ENCODE measurements at regions not wholly inside any gene's neighbourhood (a gene's known extent, or its start where the extent isn't known, plus 50 kb on each side); places are given as distances from the start of the nearest gene placed in this dataset.

- Histone ChIP-seq H3K79me2 (ENCODE audit: insufficient read depth, low read length) (no peaks in the 10 kb centered on the region), H2AFZ (ENCODE audit: insufficient read depth, low read depth, low read length, poor library complexity, severe bottlenecking) (no peak overlapping the region), H3K27me3 (ENCODE audit: control insufficient read depth in 2 of 2, insufficient read depth in 2 of 2, low read length in 2 of 2) (no peaks in the 10 kb centered on the region), H3K4me2 (replicated peaks; ENCODE audit: extremely low read depth, low read length, poor library complexity, severe bottlenecking) (no peak overlapping the region), H3K36me3 (replicated peaks in 1 of 2; ENCODE audit: control insufficient read depth in 1 of 2, insufficient read depth in 2 of 2, low read length in 2 of 2) (no peaks in the 10 kb centered on the region), H3K4me1 (ENCODE audit: control insufficient read depth in 1 of 2, insufficient read depth in 2 of 2, low read length in 2 of 2) (no peaks in the 10 kb centered on the region), H3K27ac (ENCODE audit: low read depth in 1 of 2, low read length in 2 of 2) (no peak overlapping the region), H3K4me3 (replicated peaks in 1 of 3; ENCODE audit: low read depth in 2 of 3, low read length in 3 of 3) (no peak overlapping the region), H3K9me3 (replicated peaks in 1 of 2; ENCODE audit: control insufficient read depth in 1 of 2, insufficient read depth in 1 of 2, low read length in 2 of 2) (no peaks in the 10 kb centered on the region), H3K9ac (ENCODE audit: insufficient read depth, low read length, poor library complexity, severe bottlenecking) (no peak overlapping the region), H4K20me1 (ENCODE audit: insufficient read depth, low read length) (no peaks in the 10 kb centered on the region)
- intact Hi-C loops (cut with micrococcal nuclease): no loop called here
- 86% methylated on average over 6 of the region's 10 CpGs for WGBS (ENCODE audit: insufficient coverage)
- H3K36me3 Mint-ChIP-seq: peaks cover 0 to 4% of the 10 kb centered on the region in 2 donors
- H3K4me3 Mint-ChIP-seq: no peak overlapping the region
- H3K27ac Mint-ChIP-seq: no peak overlapping the region
- no peak for DNase-seq
- H3K27me3 Mint-ChIP-seq (ENCODE audit: low read depth in 3 of 3): peaks cover 4 to 15% (median 14%) of the 10 kb centered on the region in 3 donors
- peaks cover 0 to 18% (median 0%) of the 10 kb centered on the region in 7 donors for H3K9me3 Mint-ChIP-seq
- H3K4me1 Mint-ChIP-seq: peaks cover 2% of the 10 kb centered on the region
- no peak for TF ChIP-seq CTCF (IDR thresholded peaks at IDR 0.05)
These were observed 113.7 kb downstream of the RNASET2 start for GRCh38 chr6:166842607-166843006.

DNA sequence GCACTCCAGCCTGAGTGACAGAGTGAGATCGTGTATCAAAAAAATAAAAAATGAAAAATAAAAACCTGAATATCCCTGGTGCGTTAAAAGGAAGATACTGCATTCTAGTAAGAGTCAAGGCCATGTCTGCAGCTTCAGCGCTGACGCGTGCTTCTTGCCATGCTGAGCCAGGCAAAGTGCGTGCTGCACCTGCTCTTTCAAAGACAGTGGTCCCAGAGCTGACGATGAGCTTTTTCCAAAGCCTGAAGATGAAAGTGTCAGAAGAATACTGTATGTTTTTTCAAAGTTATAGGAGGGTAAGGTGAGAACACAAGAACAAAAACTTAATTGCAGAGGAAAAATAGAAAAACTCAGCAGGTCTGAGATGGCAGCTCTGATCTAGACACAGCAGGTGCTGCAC is 115.1 kb downstream of the RNASET2 start:
- peaks cover 0 to 15% (median 4%) of the 10 kb centered on the region in 7 donors for H3K9me3 Mint-ChIP-seq
- H3K27me3 Mint-ChIP-seq (ENCODE audit: low read depth in 3 of 3): peaks cover 4 to 15% (median 14%) of the 10 kb centered on the region in 3 donors
- H3K36me3 ChIP-seq (replicated peaks in 1 of 2; ENCODE audit: control insufficient read depth in 1 of 2, insufficient read depth in 2 of 2, low read length in 2 of 2): no peaks in the 10 kb centered on the region
- no peak overlapping the region for H3K27ac ChIP-seq (ENCODE audit: low read depth in 1 of 2, low read length in 2 of 2)
- no peak overlapping the region for H2AFZ ChIP-seq (ENCODE audit: insufficient read depth, low read depth, low read length, poor library complexity, severe bottlenecking)
- TF ChIP-seq CTCF (IDR thresholded peaks at IDR 0.05): no peak
- H3K4me3 ChIP-seq (replicated peaks in 1 of 3; ENCODE audit: low read depth in 2 of 3, low read length in 3 of 3): no peak overlapping the region
- peaks cover 0 to 4% of the 10 kb centered on the region in 2 donors for H3K36me3 Mint-ChIP-seq
- H3K4me3 Mint-ChIP-seq: no peak overlapping the region
- H3K4me1 Mint-ChIP-seq: no peaks in the 10 kb centered on the region
- no peaks in the 10 kb centered on the region for H3K27me3 ChIP-seq (ENCODE audit: control insufficient read depth in 2 of 2, insufficient read depth in 2 of 2, low read length in 2 of 2)
- H3K79me2 ChIP-seq (ENCODE audit: insufficient read depth, low read length): no peaks in the 10 kb centered on the region
- no peak overlapping the region for H3K4me2 ChIP-seq (replicated peaks; ENCODE audit: extremely low read depth, low read length, poor library complexity, severe bottlenecking)
- intact Hi-C loops (cut with micrococcal nuclease): no loop called here
- no peak overlapping the region for H3K9ac ChIP-seq (ENCODE audit: insufficient read depth, low read length, poor library complexity, severe bottlenecking)
- H4K20me1 ChIP-seq (ENCODE audit: insufficient read depth, low read length): no peaks in the 10 kb centered on the region
- no peak overlapping the region for H3K27ac Mint-ChIP-seq
- H3K9me3 ChIP-seq (replicated peaks in 1 of 2; ENCODE audit: control insufficient read depth in 1 of 2, insufficient read depth in 1 of 2, low read length in 2 of 2): no peaks in the 10 kb centered on the region
- 100% methylated on average over 7 of the region's 7 CpGs for WGBS (ENCODE audit: insufficient coverage)
- no peaks in the 10 kb centered on the region for H3K4me1 ChIP-seq (ENCODE audit: control insufficient read depth in 1 of 2, insufficient read depth in 2 of 2, low read length in 2 of 2)
- no peak for DNase-seq
